ENCODE measurements at regions not wholly inside any gene's neighbourhood (a gene's known extent, or its start where the extent isn't known, plus 50 kb on each side); places are given as distances from the start of the nearest gene placed in this dataset.

DNA sequence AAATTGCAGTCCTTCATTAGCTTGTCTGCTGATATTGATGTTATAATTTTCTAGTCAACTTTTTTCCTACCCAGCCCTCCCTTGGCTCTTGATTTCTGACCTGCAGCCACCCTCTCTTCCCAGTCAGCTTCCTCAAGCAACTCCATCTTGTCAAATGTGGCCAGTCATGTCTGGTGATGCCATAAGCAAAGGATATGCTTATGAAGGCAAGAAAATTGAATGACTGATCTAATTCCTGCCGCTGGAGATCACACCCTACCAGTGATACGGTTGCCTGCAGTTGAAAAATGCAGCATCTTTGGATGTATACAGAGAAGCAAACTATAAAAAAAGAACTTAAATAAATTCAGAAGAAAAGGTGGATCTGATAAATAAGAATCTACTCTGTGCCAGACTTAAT lies 297.1 kb upstream of the DAB1 start:
- TF ChIP-seq, protein P1, sequence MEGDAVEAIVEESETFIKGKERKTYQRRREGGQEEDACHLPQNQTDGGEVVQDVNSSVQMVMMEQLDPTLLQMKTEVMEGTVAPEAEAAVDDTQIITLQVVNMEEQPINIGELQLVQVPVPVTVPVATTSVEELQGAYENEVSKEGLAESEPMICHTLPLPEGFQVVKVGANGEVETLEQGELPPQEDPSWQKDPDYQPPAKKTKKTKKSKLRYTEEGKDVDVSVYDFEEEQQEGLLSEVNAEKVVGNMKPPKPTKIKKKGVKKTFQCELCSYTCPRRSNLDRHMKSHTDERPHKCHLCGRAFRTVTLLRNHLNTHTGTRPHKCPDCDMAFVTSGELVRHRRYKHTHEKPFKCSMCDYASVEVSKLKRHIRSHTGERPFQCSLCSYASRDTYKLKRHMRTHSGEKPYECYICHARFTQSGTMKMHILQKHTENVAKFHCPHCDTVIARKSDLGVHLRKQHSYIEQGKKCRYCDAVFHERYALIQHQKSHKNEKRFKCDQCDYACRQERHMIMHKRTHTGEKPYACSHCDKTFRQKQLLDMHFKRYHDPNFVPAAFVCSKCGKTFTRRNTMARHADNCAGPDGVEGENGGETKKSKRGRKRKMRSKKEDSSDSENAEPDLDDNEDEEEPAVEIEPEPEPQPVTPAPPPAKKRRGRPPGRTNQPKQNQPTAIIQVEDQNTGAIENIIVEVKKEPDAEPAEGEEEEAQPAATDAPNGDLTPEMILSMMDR (IDR thresholded peaks at IDR 0.05 in 2 of 3, conservative IDR thresholded peaks at IDR 0.05 in 1 of 3; ENCODE audit: insufficient read depth in 2 of 3, low read depth in 1 of 3, low read length in 3 of 3), result no peak
- TF ChIP-seq CEBPB (tag; IDR thresholded peaks at IDR 0.05) (no peak), TAF1 (IDR thresholded peaks at IDR 0.05; ENCODE audit: control insufficient read depth, extremely low read depth, insufficient read depth, low read length, severe bottlenecking) (no peak), JUN (IDR thresholded peaks at IDR 0.05; ENCODE audit: borderline replicate concordance, low read depth, low read length) (no peak), JUN (CRISPR knock-in tag; IDR thresholded peaks at IDR 0.05; ENCODE audit: borderline replicate concordance) (no peak), SRF (CRISPR knock-in tag; IDR thresholded peaks at IDR 0.05) (no peak), HIVEP1 (CRISPR knock-in tag; IDR thresholded peaks at IDR 0.05) (no peak), RAD51 (IDR thresholded peaks at IDR 0.05; ENCODE audit: borderline replicate concordance, low read depth) (no peak), MAZ (CRISPR knock-in tag; conservative IDR thresholded peaks at IDR 0.05 in 1 of 2, IDR thresholded peaks at IDR 0.05 in 1 of 2) (no peak), FOXP1 (CRISPR knock-in tag; IDR thresholded peaks at IDR 0.05) (no peak), ZNF780A (CRISPR knock-in tag; IDR thresholded peaks at IDR 0.05) (no peak), ZNF583 (CRISPR knock-in tag; IDR thresholded peaks at IDR 0.05) (no peak), ZNF23 (CRISPR knock-in tag; IDR thresholded peaks at IDR 0.05) (no peak), MBD2 (IDR thresholded peaks at IDR 0.05; ENCODE audit: borderline replicate concordance, low read depth) (no peak)

Data from K562 (cell line).